ENCODE measurements at regions not wholly inside any gene's neighbourhood (a gene's known extent, or its start where the extent isn't known, plus 50 kb on each side); places are given as distances from the start of the nearest gene placed in this dataset.

GRCh38 chr1:93800856-93801255 lies 78.2 kb downstream of the DNTTIP2 start:
- TF ChIP-seq CTCF (IDR thresholded peaks at IDR 0.05) (no peak), POLR2A (IDR thresholded peaks at IDR 0.05) (no peak)

All from uterus (tissue), 2 donors.